Left ventricle myocardium inferior (tissue), 1 donor: ENCODE measurements at regions not wholly inside any gene's neighbourhood (a gene's known extent, or its start where the extent isn't known, plus 50 kb on each side); places are given as distances from the start of the nearest gene placed in this dataset.

Experiments
- DNase-seq: peaks from one replicate; pipeline ENCODE4 v3.0.0-alpha.2; 2020
- H3K27ac ChIP-seq: fragments of 200-600 bp; replicated peaks from 2 replicates; pipeline ENCODE4 v1.8.0; 2021
- H3K27me3 ChIP-seq: fragments of 200-600 bp; 2 replicates; pipeline ENCODE4 v1.8.0; 2021; ENCODE audit warnings: low read depth
- H3K36me3 ChIP-seq: fragments of 200-600 bp; 2 replicates; pipeline ENCODE4 v1.8.0; 2021
- H3K4me1 ChIP-seq: fragments of 200-600 bp; 2 replicates; pipeline ENCODE4 v1.8.0; 2021
- H3K4me3 ChIP-seq: fragments of 200-600 bp; 2 replicates; pipeline ENCODE4 v1.8.0; 2021; ENCODE audit warnings: mild to moderate bottlenecking, moderate library complexity
- H3K9me3 ChIP-seq: fragments of 200-600 bp; replicated peaks from 2 replicates; pipeline ENCODE4 v1.8.0; 2021
- CTCF ChIP-seq: fragments of 200-600 bp; IDR thresholded peaks from 2 replicates; pipeline ENCODE4 v1.8.0; 2021; ENCODE audit warnings: antibody characterized with exemption, mild to moderate bottlenecking, borderline replicate concordance
- intact Hi-C: fragments of 100-400 bp; cut with micrococcal nuclease; formaldehyde crosslinking; loops from one replicate; pipeline ENCODE4 v1.11.0; 2022
- donor health status: DM: no; HTN: yes; CAD: no; lungs with severe emphysema.

- H3K27me3 ChIP-seq: peaks cover 6% of the 10 kb centered on the region
- no peak overlapping the region for H3K4me3 ChIP-seq
- no peak for DNase-seq
- H3K36me3 ChIP-seq: no peaks in the 10 kb centered on the region
- H3K9me3 ChIP-seq: no peaks in the 10 kb centered on the region
- TF ChIP-seq CTCF: no peak
- intact Hi-C loops: no loop called here
- H3K4me1 ChIP-seq: no peaks in the 10 kb centered on the region
- no peak overlapping the region for H3K27ac ChIP-seq
Measured at GRCh38 chr2:223668302-223668998, 66.3 kb upstream of the SCG2 start.

GRCh38 chr2:223654384-223654915 is 52.3 kb upstream of the SCG2 start:
- Histone ChIP-seq H3K4me3 (no peak overlapping the region), H3K36me3 (no peaks in the 10 kb centered on the region), H3K27ac (no peak overlapping the region), H3K9me3 (peaks cover 6% of the 10 kb centered on the region), H3K4me1 (no peaks in the 10 kb centered on the region), H3K27me3 (peaks cover 32% of the 10 kb centered on the region)
- no peak for TF ChIP-seq CTCF
- DNase-seq: no peak
- intact Hi-C loops: no loop called here

GRCh38 chr2:223652902-223653301 is 50.7 kb upstream of the SCG2 start:
- Histone ChIP-seq H3K4me3 (no peak overlapping the region), H3K27ac (no peak overlapping the region), H3K36me3 (no peaks in the 10 kb centered on the region), H3K27me3 (peaks cover 25% of the 10 kb centered on the region), H3K4me1 (no peaks in the 10 kb centered on the region), H3K9me3 (no peaks in the 10 kb centered on the region)
- TF ChIP-seq CTCF: no peak
- no peak for DNase-seq
- intact Hi-C loops: no loop called here

- no peak for TF ChIP-seq CTCF
- Histone ChIP-seq H3K9me3 (no peaks in the 10 kb centered on the region), H3K27ac (no peak overlapping the region), H3K4me3 (no peak overlapping the region), H3K4me1 (no peaks in the 10 kb centered on the region), H3K27me3 (peaks cover 20% of the 10 kb centered on the region), H3K36me3 (no peaks in the 10 kb centered on the region)
- DNase-seq: no peak
- intact Hi-C loops: no loop called here
Measured at GRCh38 chr2:223652122-223652521, 50.0 kb upstream of the SCG2 start.
